VCaP (cell line): ENCODE measurements at regions not wholly inside any gene's neighbourhood (a gene's known extent, or its start where the extent isn't known, plus 50 kb on each side); places are given as distances from the start of the nearest gene placed in this dataset.
"Not testable (repeated sequence)": the region's sequence is repeated elsewhere in the genome, so short reads cannot be mapped to it uniquely, and the experiment has no call there.

Source experiments
- H3K27ac ChIP-seq: fragments of 450-650 bp; 2 replicates; pipeline ENCODE4 v1.5.1; 2017
- TF ChIP-seq, protein P1 (sequence below): fragments of 450-650 bp; conservative IDR thresholded peaks from 2 replicates; pipeline ENCODE4 v1.5.1; 2017; ENCODE audit warnings: mild to moderate bottlenecking, moderate library complexity

DNA sequence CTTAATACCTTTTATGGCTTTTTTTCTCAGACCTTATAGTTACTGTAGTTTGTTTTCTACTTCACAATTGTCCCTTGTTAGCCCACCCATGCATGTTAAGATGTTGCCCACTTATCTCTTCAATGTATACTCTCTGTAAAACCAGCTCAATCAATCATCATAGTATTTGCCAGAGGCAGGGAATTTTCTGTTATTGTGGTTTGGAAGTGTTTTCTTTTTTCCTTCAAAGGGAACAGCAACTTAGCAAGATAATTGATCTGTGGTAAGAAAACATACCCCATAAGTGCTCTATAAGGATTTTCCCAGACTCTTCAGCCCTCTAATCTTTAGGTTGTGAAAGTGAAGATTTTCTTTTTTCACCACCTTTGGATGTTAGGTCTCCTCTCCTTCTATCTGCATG lies 76.7 kb upstream of the SYT9 start:
- TF ChIP-seq, protein P1, sequence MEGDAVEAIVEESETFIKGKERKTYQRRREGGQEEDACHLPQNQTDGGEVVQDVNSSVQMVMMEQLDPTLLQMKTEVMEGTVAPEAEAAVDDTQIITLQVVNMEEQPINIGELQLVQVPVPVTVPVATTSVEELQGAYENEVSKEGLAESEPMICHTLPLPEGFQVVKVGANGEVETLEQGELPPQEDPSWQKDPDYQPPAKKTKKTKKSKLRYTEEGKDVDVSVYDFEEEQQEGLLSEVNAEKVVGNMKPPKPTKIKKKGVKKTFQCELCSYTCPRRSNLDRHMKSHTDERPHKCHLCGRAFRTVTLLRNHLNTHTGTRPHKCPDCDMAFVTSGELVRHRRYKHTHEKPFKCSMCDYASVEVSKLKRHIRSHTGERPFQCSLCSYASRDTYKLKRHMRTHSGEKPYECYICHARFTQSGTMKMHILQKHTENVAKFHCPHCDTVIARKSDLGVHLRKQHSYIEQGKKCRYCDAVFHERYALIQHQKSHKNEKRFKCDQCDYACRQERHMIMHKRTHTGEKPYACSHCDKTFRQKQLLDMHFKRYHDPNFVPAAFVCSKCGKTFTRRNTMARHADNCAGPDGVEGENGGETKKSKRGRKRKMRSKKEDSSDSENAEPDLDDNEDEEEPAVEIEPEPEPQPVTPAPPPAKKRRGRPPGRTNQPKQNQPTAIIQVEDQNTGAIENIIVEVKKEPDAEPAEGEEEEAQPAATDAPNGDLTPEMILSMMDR, result no peak
- no peak overlapping the region for H3K27ac ChIP-seq

DNA sequence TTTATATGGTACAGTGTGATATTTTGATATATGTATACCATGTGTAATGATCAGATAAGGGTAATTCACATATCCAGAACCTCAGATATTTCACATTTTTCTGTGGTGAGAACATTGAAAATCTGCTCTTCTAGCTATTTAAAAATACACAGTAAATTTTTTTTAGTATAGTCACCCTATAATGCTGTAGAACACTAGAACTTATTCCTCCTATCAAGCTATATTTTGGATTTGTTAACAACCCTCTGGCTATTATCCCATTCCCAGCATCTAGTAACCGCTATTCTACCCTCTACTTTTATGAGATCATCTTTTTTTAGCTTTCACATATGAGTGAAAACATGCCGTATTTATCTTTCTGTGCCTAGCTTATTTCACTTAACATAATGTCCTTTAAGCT lies 65.5 kb upstream of the SYT9 start:
- no peak overlapping the region for H3K27ac ChIP-seq
- TF ChIP-seq, protein P1, result no peak

DNA sequence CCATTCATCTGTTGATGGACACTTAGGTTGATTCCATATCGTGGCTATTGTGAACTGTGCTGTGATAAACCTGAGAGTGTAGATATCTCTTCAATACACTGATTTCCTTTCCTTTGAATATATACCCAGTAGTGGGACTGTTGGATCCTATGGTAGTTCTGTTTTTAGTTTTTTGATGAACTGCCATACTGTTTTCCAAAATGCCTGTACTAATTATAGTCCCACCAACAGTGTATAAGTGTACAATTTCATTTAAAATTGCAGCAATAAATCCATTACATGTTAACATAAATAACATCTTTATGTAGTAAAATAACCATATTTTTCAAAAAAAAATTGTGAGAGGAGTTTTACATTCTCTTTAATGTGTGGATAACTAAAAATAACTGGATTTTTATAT lies 65.0 kb upstream of the SYT9 start:
- TF ChIP-seq, protein P1, result no peak
- no peak overlapping the region for H3K27ac ChIP-seq

DNA sequence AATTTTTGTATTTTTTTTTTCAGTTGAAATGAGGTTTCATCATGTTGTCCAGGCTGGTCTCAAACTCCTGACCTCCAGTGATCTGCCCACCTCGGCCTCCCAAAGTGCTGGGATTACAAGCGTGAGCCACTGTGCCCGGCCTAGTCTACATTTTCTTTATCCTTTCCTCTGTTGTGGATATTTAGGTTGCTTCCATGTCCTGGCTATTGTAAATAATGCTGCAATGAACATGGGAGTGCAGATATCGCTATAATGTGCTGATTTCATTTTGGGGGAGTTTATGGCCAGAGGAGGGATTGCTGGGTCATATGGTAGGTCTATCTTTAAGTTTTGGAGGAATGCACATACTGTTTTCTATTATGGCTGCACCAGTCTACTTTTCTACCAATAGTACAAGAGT lies 58.9 kb upstream of the SYT9 start:
- H3K27ac ChIP-seq, result not testable (repeated sequence)

DNA sequence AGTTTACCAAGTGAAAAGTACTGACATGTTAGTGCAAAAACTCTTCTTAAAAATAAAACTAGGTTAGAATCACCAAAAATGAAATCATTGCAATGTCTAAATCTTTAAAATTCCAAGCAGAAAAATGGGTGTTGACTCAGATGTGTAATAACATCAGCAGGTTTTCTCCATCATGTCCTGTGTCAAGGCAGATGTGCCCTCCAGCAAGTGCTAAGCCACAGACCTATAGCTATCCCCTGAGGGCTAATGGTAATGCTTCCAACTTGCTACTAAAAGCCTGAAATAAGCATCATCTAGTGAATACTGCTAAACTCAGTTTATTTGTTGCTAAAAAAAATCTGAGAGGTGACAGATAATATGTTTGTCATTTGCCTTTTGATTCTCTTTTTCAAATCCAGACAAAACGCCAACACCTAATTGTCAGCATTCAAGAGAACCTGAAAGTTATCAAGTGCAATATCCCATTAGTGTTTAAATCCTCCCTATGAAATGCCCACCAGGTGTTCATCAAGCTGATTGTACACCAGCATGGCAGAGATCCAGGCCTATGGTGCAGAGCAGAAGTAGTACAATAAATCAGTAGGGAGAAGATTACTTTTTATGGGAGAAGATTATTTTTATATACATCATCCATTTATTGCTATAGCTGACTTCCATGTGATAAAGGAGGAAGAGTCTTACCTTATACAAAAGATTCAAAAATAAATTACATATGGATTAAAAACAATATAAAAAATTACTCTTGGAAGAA lies 55.1 kb upstream of the SYT9 start:
- H3K27ac ChIP-seq, result no peak overlapping the region
- TF ChIP-seq, protein P1, result no peak

DNA sequence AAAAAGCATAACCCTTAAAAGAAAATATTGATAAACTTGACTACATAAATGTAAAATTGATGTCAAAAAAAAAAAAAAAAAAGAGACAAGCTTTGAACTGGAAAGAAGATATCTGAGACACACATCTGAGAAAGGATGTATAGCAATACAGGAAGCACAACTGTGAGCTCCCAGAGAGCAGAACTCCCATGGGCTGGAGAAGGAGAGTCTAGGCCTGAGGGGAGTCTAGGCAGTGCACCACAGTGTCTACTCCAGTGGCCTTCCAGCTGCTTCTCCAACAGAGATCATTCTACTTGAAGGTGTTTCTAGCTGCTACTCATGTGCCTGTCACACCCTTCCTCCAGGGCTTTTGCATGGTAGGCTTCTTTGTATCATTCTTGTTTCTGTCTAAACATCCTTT lies 54.2 kb upstream of the SYT9 start:
- TF ChIP-seq, protein P1, result no peak
- H3K27ac ChIP-seq, result no peak overlapping the region
